ENCODE measurements at regions not wholly inside any gene's neighbourhood (a gene's known extent, or its start where the extent isn't known, plus 50 kb on each side); places are given as distances from the start of the nearest gene placed in this dataset.
"Not testable (repeated sequence)": the region's sequence is repeated elsewhere in the genome, so short reads cannot be mapped to it uniquely, and the experiment has no call there.

GRCh38 chr12:46578190-46578982 lies 205.8 kb upstream of the SLC38A2 start:
- in situ Hi-C loops (cut with HindIII; ENCODE audit: low sequenced_read_pairs) = no loop called here

GRCh38 chr12:46577063-46577776 lies 204.6 kb upstream of the SLC38A2 start:
- in situ Hi-C loops (cut with HindIII; ENCODE audit: low sequenced_read_pairs) = no loop called here

- in situ Hi-C loops (cut with HindIII; ENCODE audit: low sequenced_read_pairs) = no loop called here
These were observed 202.3 kb upstream of the SLC38A2 start for GRCh38 chr12:46574847-46575246.

DNA sequence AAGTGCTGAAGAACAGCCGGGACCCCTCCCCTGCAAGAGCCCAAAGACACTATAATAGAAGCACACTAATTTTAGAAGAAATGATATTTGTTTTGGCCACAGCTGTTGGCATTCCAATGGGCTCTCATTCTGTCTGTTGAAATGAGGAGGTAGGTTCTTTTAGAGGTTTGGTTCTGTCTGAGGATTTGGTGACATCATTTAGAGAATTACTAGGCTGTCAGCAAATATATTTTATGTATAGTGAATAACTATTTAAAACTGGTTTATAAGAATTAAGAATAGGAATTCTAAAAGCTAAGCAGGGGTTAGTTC lies 200.7 kb upstream of the SLC38A2 start:
- in situ Hi-C loops (cut with HindIII; ENCODE audit: low sequenced_read_pairs) = no loop called here

- in situ Hi-C loops (cut with HindIII; ENCODE audit: low sequenced_read_pairs) = no loop called here
These were observed 200.2 kb upstream of the SLC38A2 start for GRCh38 chr12:46572644-46573346.

DNA sequence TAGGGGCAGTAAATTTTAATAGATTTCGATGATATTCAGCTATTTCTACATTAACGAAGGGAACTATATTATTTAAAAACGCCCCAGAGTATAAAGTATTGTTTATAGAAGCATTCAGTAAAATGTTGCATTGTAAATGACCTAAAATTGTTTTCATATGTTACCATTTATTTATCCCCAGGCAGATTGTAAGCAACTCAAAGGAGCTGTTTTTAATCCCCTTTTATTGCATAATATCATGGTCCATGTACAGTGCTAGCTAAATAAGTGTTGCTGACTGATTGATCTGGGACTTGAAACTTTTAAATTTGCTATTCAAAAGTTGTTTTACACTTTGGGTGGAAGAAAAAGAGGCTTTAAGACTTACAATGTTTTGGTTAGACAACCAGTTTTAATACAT lies 199.0 kb upstream of the SLC38A2 start:
- in situ Hi-C loops (cut with HindIII; ENCODE audit: low sequenced_read_pairs) = no loop called here

GRCh38 chr12:46569826-46570439 lies 197.4 kb upstream of the SLC38A2 start:
- in situ Hi-C loops (cut with HindIII; ENCODE audit: low sequenced_read_pairs) = no loop called here

DNA sequence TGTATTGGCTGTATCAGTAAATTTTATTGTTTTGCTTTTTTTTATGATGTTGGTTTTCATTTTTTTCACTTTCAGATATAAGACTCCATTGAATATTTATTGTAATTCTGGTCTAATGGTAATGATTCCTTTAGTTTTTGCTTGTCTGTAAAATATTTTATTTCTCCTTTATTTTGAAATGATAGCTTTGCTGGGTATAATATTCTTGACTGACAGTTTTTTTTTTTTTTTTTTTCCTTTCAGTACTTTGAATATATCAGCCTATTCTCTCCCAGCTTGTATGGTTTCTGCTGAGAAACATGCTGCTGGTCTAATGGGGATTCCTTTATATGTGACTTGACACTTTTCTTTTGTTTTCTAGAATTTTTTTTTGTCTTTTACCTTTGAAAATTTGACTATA lies 195.1 kb upstream of the SLC38A2 start:
- in situ Hi-C loops (cut with HindIII; ENCODE audit: low sequenced_read_pairs) = no loop called here

DNA sequence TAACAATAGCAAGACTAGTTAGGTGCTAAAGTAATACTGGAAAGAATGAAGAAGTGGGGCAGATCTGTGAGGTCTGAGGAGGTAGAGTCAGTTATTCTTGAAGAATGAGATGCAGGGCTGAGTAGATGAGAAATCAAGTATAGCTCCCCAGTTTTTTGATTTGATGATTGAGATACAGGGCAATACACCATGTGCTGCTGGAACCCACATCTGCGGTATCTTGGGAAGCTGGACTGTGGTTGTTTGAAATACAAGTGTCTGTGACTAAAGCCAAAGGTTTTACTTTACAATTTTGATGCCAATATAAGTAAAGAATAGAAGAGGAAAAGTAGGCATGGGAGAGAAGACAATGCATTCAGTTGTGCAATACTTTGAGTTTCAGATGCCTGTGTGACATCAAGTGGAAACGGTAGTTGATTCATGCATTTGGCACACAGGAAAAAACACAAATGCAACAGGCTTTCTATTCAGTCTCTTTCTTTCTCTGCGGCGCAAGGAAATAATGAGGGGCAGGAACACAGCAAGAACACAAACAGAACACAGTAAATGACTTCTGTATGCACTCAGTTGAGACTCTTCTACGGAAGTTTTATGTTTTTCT lies 190.2 kb upstream of the SLC38A2 start:
- in situ Hi-C loops (cut with HindIII; ENCODE audit: low sequenced_read_pairs) = no loop called here

GRCh38 chr12:46561769-46562624 lies 189.4 kb upstream of the SLC38A2 start:
- in situ Hi-C loops (cut with HindIII; ENCODE audit: low sequenced_read_pairs) = not testable (repeated sequence)

GRCh38 chr12:46560874-46561273 lies 188.3 kb upstream of the SLC38A2 start:
- in situ Hi-C loops (cut with HindIII; ENCODE audit: low sequenced_read_pairs) = no loop called here

DNA sequence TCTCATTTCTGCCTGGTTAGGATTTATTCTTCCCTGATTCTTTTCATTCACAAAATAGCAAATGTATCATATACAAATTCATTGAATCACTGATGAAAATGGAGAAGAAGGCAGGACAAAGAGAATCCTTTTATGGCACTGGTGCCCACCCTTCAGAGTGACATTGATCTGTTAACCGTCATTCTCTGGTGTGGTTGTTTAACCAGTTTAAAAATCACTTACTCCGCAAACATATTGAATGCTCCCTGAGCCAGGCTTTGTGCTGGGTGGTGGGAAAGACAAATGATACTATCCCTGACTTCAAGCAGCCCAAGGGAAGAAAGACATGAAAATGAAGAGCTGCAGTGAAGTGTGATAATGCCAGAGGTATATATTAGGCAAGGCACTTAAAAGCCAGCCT lies 187.5 kb upstream of the SLC38A2 start:
- in situ Hi-C loops (cut with HindIII; ENCODE audit: low sequenced_read_pairs) = no loop called here

- in situ Hi-C loops (cut with HindIII; ENCODE audit: low sequenced_read_pairs) = no loop called here
These were observed 186.7 kb upstream of the SLC38A2 start for GRCh38 chr12:46559311-46559710.

GRCh38 chr12:46558677-46559076 lies 186.1 kb upstream of the SLC38A2 start:
- in situ Hi-C loops (cut with HindIII; ENCODE audit: low sequenced_read_pairs) = no loop called here

- in situ Hi-C loops (cut with HindIII; ENCODE audit: low sequenced_read_pairs) = no loop called here
These were observed 185.2 kb upstream of the SLC38A2 start for GRCh38 chr12:46557539-46558373.

DNA sequence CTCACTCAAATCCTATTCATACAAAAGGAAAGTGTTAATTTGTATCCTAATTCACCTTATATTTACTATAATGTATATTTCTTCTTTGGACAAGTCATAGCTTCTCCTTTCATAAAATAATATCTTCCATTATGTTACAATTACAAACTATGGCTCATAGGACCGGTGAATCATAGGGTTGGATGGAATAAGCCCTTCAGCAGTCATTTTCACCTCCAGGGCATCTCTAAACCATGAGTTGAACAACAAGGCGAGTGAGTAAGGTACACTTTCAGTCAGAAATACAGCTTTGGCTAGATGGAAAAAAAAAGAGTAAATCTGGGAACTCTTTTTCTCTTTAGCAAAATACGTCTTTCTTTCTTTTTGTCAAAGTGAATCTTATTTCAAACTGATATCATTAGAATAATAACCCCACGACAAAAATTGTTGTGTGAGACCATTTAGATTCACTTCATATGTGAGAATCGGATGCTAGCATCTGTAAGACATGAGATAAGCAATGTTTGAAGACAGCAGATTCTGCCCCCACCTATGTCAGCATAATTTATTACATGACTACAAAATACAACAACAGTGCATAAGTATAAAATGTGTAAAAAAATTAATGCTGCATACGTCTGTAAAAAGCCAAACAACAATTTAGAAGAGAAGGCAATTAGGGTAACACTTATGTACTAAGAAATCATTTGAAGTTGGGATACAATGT lies 184.4 kb upstream of the SLC38A2 start:
- in situ Hi-C loops (cut with HindIII; ENCODE audit: low sequenced_read_pairs) = no loop called here

DNA sequence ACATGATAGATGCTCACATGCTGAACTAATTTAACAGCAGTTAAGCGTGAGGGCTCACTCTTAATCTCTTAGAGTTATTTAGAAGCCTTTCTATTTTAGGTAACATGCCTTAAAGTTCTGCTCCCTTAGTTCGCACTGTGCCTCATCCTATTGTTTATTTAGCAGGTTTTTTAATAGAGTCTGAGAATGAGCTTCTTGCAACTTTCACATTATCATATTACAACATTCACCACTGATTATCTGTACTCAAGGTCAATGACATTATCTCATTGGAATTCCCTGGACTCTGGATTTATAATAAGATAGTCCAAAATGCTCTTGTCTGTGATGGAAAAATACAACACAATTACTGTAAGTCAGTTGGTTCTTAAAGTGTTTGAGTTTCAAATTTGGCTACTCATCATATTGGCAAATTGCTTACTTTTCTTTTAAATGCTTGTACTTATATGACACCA lies 183.6 kb upstream of the SLC38A2 start:
- in situ Hi-C loops (cut with HindIII; ENCODE audit: low sequenced_read_pairs) = no loop called here

- in situ Hi-C loops (cut with HindIII; ENCODE audit: low sequenced_read_pairs) = no loop called here
These were observed 182.9 kb upstream of the SLC38A2 start for GRCh38 chr12:46555406-46555852.

- in situ Hi-C loops (cut with HindIII; ENCODE audit: low sequenced_read_pairs) = no loop called here
These were observed 181.9 kb upstream of the SLC38A2 start for GRCh38 chr12:46554460-46554859.
